HG03457 (cell line): ENCODE measurements at regions not wholly inside any gene's neighbourhood (a gene's known extent, or its start where the extent isn't known, plus 50 kb on each side); places are given as distances from the start of the nearest gene placed in this dataset.

Experiments
- ATAC-seq: cut with Tn5 transposase; IDR thresholded peaks from one replicate; pipeline ENCODE4 v1.9.1; 2021; ENCODE audit warnings: moderate number of reproducible peaks; ENCODE audit not compliant: unreplicated experiment

- ATAC-seq, result no peak
Observed at GRCh38 chr7:106774768-106775551, 90.1 kb upstream of the PIK3CG start.

DNA sequence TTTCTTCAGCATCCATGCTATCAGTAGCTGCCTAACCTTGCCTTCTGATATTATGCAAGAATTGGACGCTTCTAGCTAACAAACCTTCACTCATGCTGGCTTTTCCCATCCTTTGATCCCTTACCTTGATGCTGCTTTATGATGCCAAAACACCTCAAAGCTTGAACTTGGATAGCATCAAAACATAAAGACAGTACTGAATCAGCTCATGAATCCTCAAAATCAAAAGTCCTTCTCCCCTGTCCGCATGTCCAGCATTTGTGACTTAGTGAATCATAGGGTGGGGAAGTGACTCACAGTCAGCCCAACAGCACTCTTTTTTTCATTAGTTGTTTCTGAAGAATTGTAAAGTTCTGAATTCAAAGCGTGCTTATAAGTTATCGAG, 89.5 kb upstream of the PIK3CG start:
- ATAC-seq, result no peak

DNA sequence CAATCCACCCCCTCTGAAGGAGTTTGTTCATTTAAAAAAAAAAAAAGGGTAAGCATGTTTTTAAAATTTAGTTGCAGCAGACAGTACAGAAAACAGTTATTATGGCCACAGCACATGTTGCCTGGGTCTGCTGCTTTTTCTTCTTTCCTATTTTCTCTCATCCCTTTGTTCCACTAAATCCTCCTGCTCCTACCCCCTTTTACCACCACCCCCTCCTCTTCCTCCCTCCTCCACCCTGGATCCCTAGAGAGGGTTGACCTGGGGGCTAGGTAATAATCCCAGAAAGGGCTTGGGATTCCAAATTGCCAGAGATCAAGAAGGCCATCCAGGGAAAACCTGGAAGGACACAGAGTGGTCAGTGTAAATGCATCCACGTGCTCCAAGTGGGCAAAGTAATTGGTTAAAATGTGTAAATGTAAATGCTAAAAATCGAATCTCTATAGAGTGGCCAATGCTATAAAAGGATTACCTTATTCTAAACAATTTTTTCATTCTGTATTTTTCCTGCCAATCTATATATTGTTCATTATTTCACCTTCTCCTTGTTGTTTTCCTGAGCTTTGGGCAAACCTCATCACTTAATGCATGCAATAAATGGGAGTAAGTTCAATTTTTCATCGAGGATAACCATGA, 89.0 kb upstream of the PIK3CG start:
- ATAC-seq, result no peak

DNA sequence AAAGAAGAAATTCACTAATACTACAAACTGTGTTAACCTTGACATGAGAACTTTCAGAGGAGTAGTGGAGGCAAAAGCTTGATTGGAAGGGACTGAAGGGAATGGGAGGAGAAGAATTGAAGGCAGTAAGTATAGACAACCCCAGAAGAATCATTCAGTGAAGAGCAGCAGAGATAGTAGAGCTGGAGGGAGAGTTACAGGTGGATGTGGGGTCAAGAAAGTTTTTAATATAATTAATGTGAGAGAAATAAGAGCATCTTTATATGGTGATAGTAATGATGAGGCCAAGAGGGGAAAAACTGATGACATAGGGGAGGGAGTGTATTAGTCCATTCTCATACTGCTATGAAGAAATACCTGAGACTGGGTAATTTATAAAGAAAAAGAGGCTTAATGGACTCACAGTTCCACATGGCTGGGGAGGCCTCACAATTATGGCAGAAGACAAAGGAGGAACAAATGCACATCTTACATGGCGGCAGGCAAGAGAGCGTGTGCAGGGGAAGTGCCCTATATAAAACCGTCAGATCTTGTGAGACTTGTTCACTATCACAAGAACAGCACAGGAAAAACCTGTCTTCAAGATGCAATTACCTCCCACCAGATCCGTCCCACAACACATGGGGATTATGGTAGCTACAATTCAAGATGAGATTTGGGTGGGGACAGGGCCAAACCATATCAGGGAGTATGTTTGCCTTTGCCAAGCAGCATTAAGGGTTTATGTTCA, 88.3 kb upstream of the PIK3CG start:
- ATAC-seq, result no peak

- no peak for ATAC-seq
Observed at GRCh38 chr7:106777674-106778299, 87.3 kb upstream of the PIK3CG start.

DNA sequence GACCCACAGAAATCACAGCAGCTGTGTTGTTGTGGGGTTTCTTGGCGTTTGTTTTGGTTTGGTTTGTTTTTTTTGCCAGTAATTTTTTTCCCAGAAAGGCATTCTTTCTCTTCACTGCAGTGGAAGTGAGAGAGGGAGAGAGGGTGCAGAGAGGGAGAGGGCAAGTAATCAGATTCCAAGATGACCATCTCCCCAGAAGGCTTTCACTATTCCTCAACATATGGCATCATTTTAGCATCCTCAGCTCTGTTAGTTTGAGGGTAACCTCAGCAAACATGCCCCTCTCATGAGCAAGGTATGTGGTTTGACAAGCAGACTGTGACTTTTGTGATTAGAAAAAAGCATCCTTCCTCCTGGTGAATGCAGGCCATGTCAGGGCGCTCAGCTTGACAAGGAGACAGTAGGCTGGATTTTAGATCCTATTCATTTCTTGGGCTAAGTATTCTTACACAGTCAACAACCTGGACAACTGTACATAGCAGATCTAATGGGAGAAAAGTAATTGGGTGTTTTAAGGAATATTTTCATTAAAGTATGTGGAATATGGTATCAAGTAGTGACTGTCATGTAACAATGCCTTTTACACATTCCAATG, 86.3 kb upstream of the PIK3CG start:
- no peak for ATAC-seq

GRCh38 chr7:106779877-106780276, 85.2 kb upstream of the PIK3CG start:
- ATAC-seq, result no peak

GRCh38 chr7:106781007-106781406, 84.1 kb upstream of the PIK3CG start:
- no peak for ATAC-seq

- ATAC-seq, result no peak
Observed at GRCh38 chr7:106781828-106782544, 83.1 kb upstream of the PIK3CG start.

DNA sequence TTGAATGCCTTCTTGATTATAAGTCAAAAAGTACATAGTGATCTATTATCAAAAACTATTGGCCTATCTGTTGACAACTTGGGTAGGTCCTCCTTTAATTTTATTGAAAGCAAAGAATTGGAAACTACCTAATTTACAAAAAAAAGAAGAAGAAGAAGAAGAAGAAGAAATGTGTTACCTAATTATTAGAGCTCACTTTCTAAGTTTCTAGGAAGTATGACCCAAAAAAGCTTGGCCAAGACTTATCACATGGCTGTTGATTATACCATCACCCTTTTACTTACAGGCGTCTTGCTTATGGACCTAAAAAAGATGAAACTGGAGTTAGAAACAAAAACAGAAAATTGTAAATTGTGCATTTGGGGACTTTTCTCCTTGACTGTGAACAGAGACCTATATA, 81.8 kb upstream of the PIK3CG start:
- no peak for ATAC-seq

DNA sequence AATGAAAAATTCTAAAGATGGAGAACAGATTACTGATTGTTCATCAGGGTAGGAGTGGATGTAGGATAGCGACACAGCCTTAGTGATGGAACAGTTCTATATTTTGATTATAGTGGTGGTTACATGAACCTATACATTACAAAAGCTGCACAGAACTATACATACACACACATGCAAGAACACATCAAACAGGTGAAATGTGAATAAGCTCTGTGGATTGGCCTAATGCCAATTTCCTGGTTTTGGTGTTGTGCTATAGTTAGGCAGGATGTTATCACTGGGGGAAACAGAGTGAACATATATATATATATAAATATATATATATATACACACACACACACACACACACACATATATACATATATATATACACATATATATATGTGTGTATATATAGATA, 76.4 kb upstream of the PIK3CG start:
- no peak for ATAC-seq

GRCh38 chr7:106791526-106791925, 73.6 kb upstream of the PIK3CG start:
- ATAC-seq, result no peak

- no peak for ATAC-seq
Observed at GRCh38 chr7:106792233-106792926, 72.7 kb upstream of the PIK3CG start.

GRCh38 chr7:106793015-106793975, 71.8 kb upstream of the PIK3CG start:
- ATAC-seq, result no peak

DNA sequence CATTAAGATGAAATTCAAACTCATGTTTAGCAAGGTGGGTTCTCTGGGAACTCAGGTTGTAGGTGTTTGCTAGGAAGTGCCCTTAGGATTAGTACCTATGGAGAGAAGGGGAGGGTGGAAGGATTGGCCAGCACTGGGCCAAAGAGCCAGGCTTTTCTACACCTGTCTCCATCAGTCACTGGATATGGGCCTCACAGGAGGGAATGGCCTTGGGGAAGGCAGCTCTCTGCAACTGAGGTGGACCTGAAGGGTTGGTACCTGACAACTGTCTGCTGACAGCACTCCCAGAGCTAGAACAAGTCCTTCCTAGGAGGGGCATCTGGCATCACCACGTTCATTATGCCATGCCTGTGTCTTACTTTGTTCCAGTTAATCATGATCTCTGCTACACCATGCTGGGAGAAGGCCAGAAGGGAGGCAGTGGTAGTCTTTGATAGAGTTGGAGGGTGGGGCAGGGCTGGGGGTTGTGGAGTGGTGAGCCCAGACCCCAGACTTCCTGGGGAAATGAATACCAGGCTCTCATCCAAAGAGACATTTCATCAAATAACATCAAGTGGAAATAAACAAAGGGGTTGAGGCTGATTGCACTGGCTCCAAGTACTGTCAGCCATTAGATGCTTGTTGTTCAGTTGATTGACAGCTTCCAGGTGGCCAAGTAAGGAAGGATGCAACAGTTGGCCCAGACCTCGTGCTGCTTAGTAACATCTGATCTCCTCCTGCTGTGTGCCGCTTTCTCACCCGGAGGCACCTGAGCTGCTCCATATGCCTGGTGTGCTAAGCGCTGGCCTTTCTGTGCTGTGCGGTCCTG, 70.6 kb upstream of the PIK3CG start:
- ATAC-seq, result no peak

DNA sequence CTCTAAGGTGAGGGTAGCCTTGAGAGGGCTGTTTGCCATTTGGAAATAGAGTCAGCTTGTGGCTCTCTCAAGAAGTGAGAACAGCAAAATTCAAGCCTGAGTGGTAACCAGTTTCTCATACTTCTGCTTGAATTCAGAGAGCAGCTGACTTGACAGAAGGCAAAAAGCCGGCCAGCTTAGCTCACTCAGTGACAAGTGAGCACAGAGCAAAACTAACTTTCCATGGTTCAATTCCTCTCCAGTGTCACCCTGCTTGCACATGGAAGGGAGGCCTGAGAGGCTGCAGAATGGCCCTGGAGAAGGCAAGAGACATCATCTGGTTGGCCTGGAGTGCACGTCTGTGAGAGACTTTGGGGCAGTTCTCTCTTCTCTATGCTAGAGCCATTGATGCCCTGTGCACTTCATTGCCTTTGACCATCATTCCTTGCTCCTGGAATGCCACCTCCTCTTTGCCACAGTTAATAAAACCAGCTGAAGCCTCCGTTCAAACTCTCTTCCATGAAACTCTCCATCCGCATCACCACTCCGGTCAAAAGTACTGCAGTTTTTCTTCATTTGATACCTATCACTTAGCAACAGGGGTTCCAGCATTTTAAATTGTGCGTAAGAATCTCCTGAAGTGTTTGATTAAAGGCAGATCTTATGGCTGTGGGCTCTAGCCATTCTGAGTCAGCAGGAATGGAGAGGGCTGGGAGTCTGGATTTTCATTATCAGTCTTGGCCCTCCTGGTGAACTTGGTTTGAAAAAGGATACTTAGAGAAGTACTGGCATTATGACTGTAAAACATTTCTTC, 69.8 kb upstream of the PIK3CG start:
- no peak for ATAC-seq

- ATAC-seq, result no peak
Observed at GRCh38 chr7:106795877-106796231, 69.2 kb upstream of the PIK3CG start.
